K562 (cell line): ENCODE measurements at regions not wholly inside any gene's neighbourhood (a gene's known extent, or its start where the extent isn't known, plus 50 kb on each side); places are given as distances from the start of the nearest gene placed in this dataset.

Experiments
- EZH2 ChIP-seq: IDR thresholded peaks from 2 replicates; pipeline ENCODE4 v1.6.1; 2012; ENCODE audit warnings: low read depth, mild to moderate bottlenecking, inconsistent platforms, low read length, borderline replicate concordance
- KLF1 ChIP-seq: fragments of 450-650 bp; IDR thresholded peaks from 2 replicates; pipeline ENCODE4 v1.6.1; 2016; ENCODE audit warnings: missing genetic modification characterization, missing compliant biosample characterization
- MCM5 ChIP-seq: fragments of 450-650 bp; IDR thresholded peaks from 2 replicates; pipeline ENCODE4 v1.6.1; 2016; ENCODE audit warnings: low read depth
- U2AF2 ChIP-seq: fragments of 200-400 bp; formaldehyde crosslinking; optimal IDR thresholded peaks from 2 replicates; pipeline ENCODE3; 2017; ENCODE audit warnings: low read depth, mild to moderate bottlenecking, low read length
- ZFP36 ChIP-seq: fragments of 150-350 bp; IDR thresholded peaks from 2 replicates; pipeline ENCODE4 v1.6.1; 2018; ENCODE audit warnings: low read length, low read depth; ENCODE audit not compliant: partially characterized antibody
- ZNF253 ChIP-seq: fragments of 250-450 bp; sonication (Bioruptor Pico); conservative IDR thresholded peaks from 2 replicates; pipeline ENCODE4 v1.6.1; 2021; ENCODE audit warnings: mild to moderate bottlenecking
- ZSCAN29 ChIP-seq: fragments of 450-650 bp; IDR thresholded peaks from 2 replicates; pipeline ENCODE4 v1.6.1; 2017

- TF ChIP-seq U2AF2 = no peak
- TF ChIP-seq ZSCAN29 = no peak
- no peak for TF ChIP-seq ZFP36
- TF ChIP-seq MCM5 = no peak
- no peak for TF ChIP-seq ZNF253 (CRISPR knock-in tag)
- no peak for TF ChIP-seq EZH2
- TF ChIP-seq KLF1 (tag) = no peak
Measured at GRCh38 chrX:68894513-68895340, 65.9 kb downstream of the EFNB1 start.
